ENCODE measurements at regions not wholly inside any gene's neighbourhood (a gene's known extent, or its start where the extent isn't known, plus 50 kb on each side); places are given as distances from the start of the nearest gene placed in this dataset.

DNA sequence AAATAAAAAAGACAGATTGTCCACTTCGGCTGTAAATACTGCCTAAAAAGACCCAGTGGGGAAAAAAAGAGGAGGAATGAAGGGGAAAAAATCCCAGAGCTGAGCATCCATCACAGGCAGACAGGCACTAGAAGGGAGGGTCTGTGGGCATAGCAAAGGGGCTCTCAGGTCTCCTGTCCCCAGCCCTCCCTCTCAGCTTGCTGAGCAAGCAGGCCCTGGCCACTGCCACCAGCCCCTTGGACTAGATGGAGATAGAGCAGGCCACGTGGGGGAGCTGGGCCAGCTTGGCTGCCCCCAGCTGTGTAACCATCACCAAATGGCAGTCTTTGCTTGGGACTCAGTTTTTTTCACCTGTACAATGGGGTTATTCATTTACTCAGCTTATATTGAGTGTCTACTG is 141.6 kb upstream of the UNC5B start:
- H3K36me3 ChIP-seq = no peaks in the 10 kb centered on the region
- no peaks in the 10 kb centered on the region for H3K9me3 ChIP-seq
- peaks cover 7 to 48% (median 26%) of the 10 kb centered on the region in 3 donors for H3K4me1 ChIP-seq
- no peaks in the 10 kb centered on the region for H3K27me3 ChIP-seq
- H3K27ac ChIP-seq = no peak overlapping the region
- no peak for DNase-seq
- no peak overlapping the region for H3K4me3 ChIP-seq
- TF ChIP-seq CTCF (IDR thresholded peaks at IDR 0.05) = no peak
- WGBS, 2 donors = 62 to 69% methylated on average over 2 of the region's 2 CpGs
- intact Hi-C loops (cut with DNase I) = no loop called here

GRCh38 chr10:71072131-71072822 is 140.1 kb upstream of the UNC5B start:
- H3K4me1 ChIP-seq = peaks cover 18 to 56% (median 41%) of the 10 kb centered on the region in 3 donors
- H3K27me3 ChIP-seq = no peaks in the 10 kb centered on the region
- 83 to 89% methylated on average over 11 of the region's 11 CpGs for WGBS, 2 donors
- intact Hi-C loops (cut with DNase I) = no loop called here
- DNase-seq = no peak
- H3K4me3 ChIP-seq = no peak overlapping the region
- H3K27ac ChIP-seq = no peak overlapping the region
- H3K36me3 ChIP-seq = no peaks in the 10 kb centered on the region
- no peak for TF ChIP-seq POLR2A (IDR thresholded peaks at IDR 0.05)
- TF ChIP-seq CTCF (IDR thresholded peaks at IDR 0.05) = no peak
- H3K9me3 ChIP-seq = no peaks in the 10 kb centered on the region

- Histone ChIP-seq H3K4me1 (peaks cover 21 to 57% (median 41%) of the 10 kb centered on the region in 3 donors), H3K27me3 (no peaks in the 10 kb centered on the region), H3K36me3 (no peaks in the 10 kb centered on the region), H3K27ac (no peak overlapping the region), H3K9me3 (no peaks in the 10 kb centered on the region), H3K4me3 (no peak overlapping the region)
- intact Hi-C loops (cut with DNase I) = no loop called here
- 71 to 90% methylated on average over 1 to 5 of the region's 5 CpGs for WGBS, 2 donors
- TF ChIP-seq POLR2A (IDR thresholded peaks at IDR 0.05) = no peak
- no peak for TF ChIP-seq CTCF (IDR thresholded peaks at IDR 0.05)
- DNase-seq = no peak
Observed at GRCh38 chr10:71072823-71073210, 139.6 kb upstream of the UNC5B start.

DNA sequence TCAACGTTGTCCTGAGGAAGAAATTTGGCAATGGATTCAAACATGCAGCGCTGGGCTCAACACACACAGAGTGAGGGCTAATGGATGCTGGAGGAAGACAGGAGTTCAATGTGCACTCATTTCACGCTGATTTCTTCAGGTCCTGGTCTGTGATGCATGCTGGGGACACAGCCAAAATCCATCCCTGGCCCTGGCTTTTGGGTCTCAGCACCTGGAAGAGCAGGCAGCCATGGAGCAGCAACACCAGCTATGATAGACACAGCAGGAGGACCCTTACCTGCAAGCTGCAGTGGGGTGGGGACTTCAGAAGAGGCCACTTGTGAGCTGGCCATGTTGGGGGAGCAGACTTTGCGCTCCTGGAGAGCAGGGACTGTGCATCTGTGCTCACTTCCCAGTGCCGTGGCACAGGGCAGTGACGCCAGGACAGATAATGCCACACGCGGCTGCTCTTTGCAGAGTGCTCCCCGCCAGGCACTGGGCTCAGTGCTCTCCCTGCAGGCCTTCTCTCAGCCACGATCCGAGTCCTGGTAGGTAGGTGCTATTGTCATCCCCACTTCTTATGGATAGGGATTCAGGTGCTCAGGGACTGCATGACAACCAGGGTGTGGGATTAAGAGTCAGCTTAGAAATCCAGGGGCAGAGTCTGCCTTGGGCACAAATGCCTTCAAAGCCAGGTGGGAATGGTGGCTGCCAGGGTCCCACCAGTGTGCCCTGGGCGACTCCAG is 138.8 kb upstream of the UNC5B start:
- no peak overlapping the region for H3K27ac ChIP-seq
- intact Hi-C loops (cut with DNase I) = no loop called here
- no peaks in the 10 kb centered on the region for H3K27me3 ChIP-seq
- H3K9me3 ChIP-seq = no peaks in the 10 kb centered on the region
- H3K36me3 ChIP-seq = no peaks in the 10 kb centered on the region
- H3K4me3 ChIP-seq = no peak overlapping the region
- 20 to 79% methylated on average over 1 to 4 of the region's 12 CpGs for WGBS, 2 donors
- no peak for DNase-seq
- TF ChIP-seq POLR2A (IDR thresholded peaks at IDR 0.05) = no peak
- no peak for TF ChIP-seq CTCF (IDR thresholded peaks at IDR 0.05)
- peaks cover 20 to 57% (median 39%) of the 10 kb centered on the region in 3 donors for H3K4me1 ChIP-seq

DNA sequence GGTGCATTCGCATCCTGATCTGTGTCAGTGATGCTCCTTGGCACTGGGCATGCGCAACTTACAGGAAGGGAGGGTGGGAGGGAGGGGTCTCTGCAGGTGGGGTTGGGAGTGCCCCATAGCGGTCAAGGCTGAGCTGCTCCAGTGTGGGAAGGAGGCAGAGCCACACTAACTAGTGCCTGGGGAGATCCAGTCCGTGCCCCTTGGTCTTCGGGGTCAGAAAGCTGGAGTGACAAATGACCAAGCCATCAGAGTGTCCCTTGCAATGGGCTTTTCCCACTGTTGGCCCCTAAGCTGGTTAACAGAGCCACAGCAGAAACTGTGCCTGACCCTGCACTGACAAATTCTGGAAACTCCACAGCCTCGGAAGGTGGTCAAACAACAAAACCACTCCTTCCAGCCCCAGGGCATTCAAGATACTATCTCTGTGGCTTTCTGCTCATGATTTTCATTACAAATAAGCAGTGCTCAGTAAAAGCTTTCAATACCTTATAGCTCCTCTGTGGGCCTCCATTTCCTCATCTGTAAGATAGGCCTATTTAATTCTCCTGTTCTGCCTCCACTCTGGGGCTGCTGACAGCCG is 138.1 kb upstream of the UNC5B start:
- Histone ChIP-seq H3K4me3 (no peak overlapping the region), H3K27ac (no peak overlapping the region), H3K36me3 (no peaks in the 10 kb centered on the region), H3K9me3 (no peaks in the 10 kb centered on the region), H3K4me1 (peaks cover 14 to 51% (median 33%) of the 10 kb centered on the region in 3 donors), H3K27me3 (no peaks in the 10 kb centered on the region)
- TF ChIP-seq CTCF (IDR thresholded peaks at IDR 0.05) = no peak
- TF ChIP-seq POLR2A (IDR thresholded peaks at IDR 0.05) = no peak
- DNase-seq = no peak
- WGBS, 2 donors = 43 to 75% methylated on average over 4 to 7 of the region's 7 CpGs
- intact Hi-C loops (cut with DNase I) = no loop called here
